Muscle of back (tissue), 3 donors: ENCODE measurements at regions not wholly inside any gene's neighbourhood (a gene's known extent, or its start where the extent isn't known, plus 50 kb on each side); places are given as distances from the start of the nearest gene placed in this dataset.
"Not testable (repeated sequence)": the region's sequence is repeated elsewhere in the genome, so short reads cannot be mapped to it uniquely, and the experiment has no call there.

ENCODE experiments used
- DNase-seq, 3 donors: peaks; one replicate each; pipeline versions ENCODE4 v3.0.0 to v3.0.0-alpha.2; 2013

- DNase-seq, result no peak
Measured at GRCh38 chr10:21293518-21294356, 231.7 kb downstream of the SKIDA1 start.

- peak; percentile 89 to 98 (median 94) for DNase-seq
Measured at GRCh38 chr10:21292763-21293517, 232.5 kb downstream of the SKIDA1 start.

GRCh38 chr10:21290499-21291160 is 234.9 kb downstream of the SKIDA1 start:
- no peak for DNase-seq

- DNase-seq, result no peak
Measured at GRCh38 chr10:21289961-21290360, 235.5 kb downstream of the SKIDA1 start.

GRCh38 chr10:21289271-21289670 is 236.2 kb downstream of the SKIDA1 start:
- DNase-seq, result peak in 1 of 3 donors; percentile 36

- DNase-seq, result no peak
Measured at GRCh38 chr10:21285742-21286331, 239.6 kb downstream of the SKIDA1 start.

- DNase-seq, result no peak
Measured at GRCh38 chr10:21285207-21285606, 240.3 kb downstream of the SKIDA1 start.

GRCh38 chr10:21284301-21284700 is 241.2 kb downstream of the SKIDA1 start:
- no peak for DNase-seq

- DNase-seq, result not testable (repeated sequence)
Measured at GRCh38 chr10:21283053-21283452, 242.4 kb downstream of the SKIDA1 start.

- DNase-seq, result no peak
Measured at GRCh38 chr10:21281765-21282484, 243.6 kb downstream of the SKIDA1 start.

GRCh38 chr10:21280971-21281572 is 244.4 kb downstream of the SKIDA1 start:
- DNase-seq, result no peak

- no peak for DNase-seq
Measured at GRCh38 chr10:21280037-21280436, 245.4 kb downstream of the SKIDA1 start.

- DNase-seq, result peak in 1 of 3 donors; percentile 32
Measured at GRCh38 chr10:21279217-21279575, 246.3 kb downstream of the SKIDA1 start.

- DNase-seq, result peak; percentile 86 to 95 (median 91)
Measured at GRCh38 chr10:21278491-21279216, 246.8 kb downstream of the SKIDA1 start.

GRCh38 chr10:21273400-21273968 is 252.0 kb downstream of the SKIDA1 start:
- no peak for DNase-seq

- DNase-seq, result no peak
Measured at GRCh38 chr10:21272643-21273399, 252.7 kb downstream of the SKIDA1 start.

GRCh38 chr10:21270976-21271375 is 254.5 kb downstream of the SKIDA1 start:
- no peak for DNase-seq

- no peak for DNase-seq
Measured at GRCh38 chr10:21269289-21269688, 256.2 kb downstream of the SKIDA1 start.

- DNase-seq, result no peak
Measured at GRCh38 chr10:21265622-21266021, 259.9 kb downstream of the SKIDA1 start.
